ENCODE measurements at regions not wholly inside any gene's neighbourhood (a gene's known extent, or its start where the extent isn't known, plus 50 kb on each side); places are given as distances from the start of the nearest gene placed in this dataset.

DNA sequence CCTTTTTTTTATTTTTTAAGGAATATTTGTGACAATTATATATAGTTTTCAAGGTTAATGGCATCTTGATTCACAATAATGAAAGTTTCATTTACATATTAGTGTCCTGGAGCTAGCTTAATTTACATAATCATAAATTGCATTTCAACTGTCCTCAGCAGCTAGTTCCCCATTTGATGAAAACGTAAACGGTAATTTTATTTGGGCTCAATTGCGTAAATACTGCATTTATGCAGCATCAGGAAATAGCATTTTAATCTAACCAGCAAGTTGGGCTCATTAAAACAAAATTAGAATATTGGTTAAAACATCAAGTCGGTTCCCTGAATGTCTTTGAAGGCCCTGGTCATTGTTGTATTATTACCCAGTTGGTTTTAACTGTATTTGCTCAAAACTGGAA, 136.8 kb upstream of the CDH5 start:
- TF ChIP-seq TCF7 (CRISPR knock-in tag; IDR thresholded peaks at IDR 0.05; ENCODE audit: low read depth) (no peak), ATF1 (CRISPR knock-in tag; IDR thresholded peaks at IDR 0.05) (no peak), ZNF263 (CRISPR knock-in tag; IDR thresholded peaks at IDR 0.05; ENCODE audit: low read depth) (no peak), RELA (CRISPR knock-in tag; IDR thresholded peaks at IDR 0.05; ENCODE audit: borderline replicate concordance) (no peak), TEAD1 (CRISPR knock-in tag; IDR thresholded peaks at IDR 0.05) (no peak), FOXK1 (CRISPR knock-in tag; IDR thresholded peaks at IDR 0.05) (no peak)
- TF ChIP-seq, protein P1, sequence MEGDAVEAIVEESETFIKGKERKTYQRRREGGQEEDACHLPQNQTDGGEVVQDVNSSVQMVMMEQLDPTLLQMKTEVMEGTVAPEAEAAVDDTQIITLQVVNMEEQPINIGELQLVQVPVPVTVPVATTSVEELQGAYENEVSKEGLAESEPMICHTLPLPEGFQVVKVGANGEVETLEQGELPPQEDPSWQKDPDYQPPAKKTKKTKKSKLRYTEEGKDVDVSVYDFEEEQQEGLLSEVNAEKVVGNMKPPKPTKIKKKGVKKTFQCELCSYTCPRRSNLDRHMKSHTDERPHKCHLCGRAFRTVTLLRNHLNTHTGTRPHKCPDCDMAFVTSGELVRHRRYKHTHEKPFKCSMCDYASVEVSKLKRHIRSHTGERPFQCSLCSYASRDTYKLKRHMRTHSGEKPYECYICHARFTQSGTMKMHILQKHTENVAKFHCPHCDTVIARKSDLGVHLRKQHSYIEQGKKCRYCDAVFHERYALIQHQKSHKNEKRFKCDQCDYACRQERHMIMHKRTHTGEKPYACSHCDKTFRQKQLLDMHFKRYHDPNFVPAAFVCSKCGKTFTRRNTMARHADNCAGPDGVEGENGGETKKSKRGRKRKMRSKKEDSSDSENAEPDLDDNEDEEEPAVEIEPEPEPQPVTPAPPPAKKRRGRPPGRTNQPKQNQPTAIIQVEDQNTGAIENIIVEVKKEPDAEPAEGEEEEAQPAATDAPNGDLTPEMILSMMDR (IDR thresholded peaks at IDR 0.05) = no peak

All from WTC11 (cell line).